ENCODE measurements at regions not wholly inside any gene's neighbourhood (a gene's known extent, or its start where the extent isn't known, plus 50 kb on each side); places are given as distances from the start of the nearest gene placed in this dataset.

DNA sequence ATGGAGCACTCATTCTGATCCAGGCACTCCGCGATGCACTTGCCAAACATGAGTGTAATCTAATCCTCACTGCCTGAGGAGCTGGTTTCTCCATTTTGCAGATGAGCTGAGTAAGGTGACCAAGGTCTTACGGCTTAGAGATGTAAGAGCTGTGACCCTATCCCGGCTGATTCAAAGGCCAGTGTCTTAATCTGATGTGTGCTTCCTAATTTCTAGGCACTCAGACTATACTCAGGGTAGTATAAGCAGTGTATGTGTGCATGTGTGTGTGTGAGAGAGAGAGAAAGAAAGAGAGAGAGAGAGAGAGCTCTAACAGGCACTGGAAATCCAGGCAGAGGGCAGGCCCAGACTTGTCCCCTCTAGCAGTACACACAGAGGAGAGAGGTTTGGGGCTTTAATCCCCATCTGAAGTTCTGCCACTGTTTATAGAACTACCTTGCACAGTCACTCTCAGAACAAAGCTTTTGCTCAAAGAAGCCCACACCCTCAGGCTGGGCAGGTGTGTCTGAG, 188.2 kb downstream of the ZBTB18 start:
- peak overlapping the region; percentile 3 for H3K27ac ChIP-seq (replicated peaks; ENCODE audit: low read length)
- H3K23ac ChIP-seq (ENCODE audit: low read depth, low read length, poor library complexity) = no peak overlapping the region
- no peak overlapping the region for H3K4ac ChIP-seq (ENCODE audit: low read length)
- no peak overlapping the region for H2BK12ac ChIP-seq (ENCODE audit: low read length)
- peak overlapping the region; percentile 38 for H4K91ac ChIP-seq (ENCODE audit: low read depth, low read length, poor library complexity)
- H3K14ac ChIP-seq (ENCODE audit: low read length) = no peak overlapping the region
- H3K9ac ChIP-seq (ENCODE audit: low read depth, low read length, poor library complexity) = no peak overlapping the region
- H3K4me1 ChIP-seq (ENCODE audit: control insufficient read depth in 2 of 2, insufficient read depth in 1 of 2, low read depth in 1 of 2, low read length in 2 of 2) = peaks cover 3 to 6% of the 10 kb centered on the region in 2 donors
- peaks cover 0 to 2% of the 10 kb centered on the region in 2 donors for H3K9me3 ChIP-seq (replicated peaks in 1 of 2; ENCODE audit: control insufficient read depth in 2 of 2, insufficient read depth in 1 of 2, low read depth in 1 of 2, low read length in 2 of 2)
- H2AFZ ChIP-seq (ENCODE audit: low read length) = peak overlapping the region; percentile 61
- H4K8ac ChIP-seq (ENCODE audit: low read depth, low read length) = peak overlapping the region; percentile 87
- H2AK5ac ChIP-seq (ENCODE audit: low read depth, low read length) = peak overlapping the region; percentile 48
- no peaks in the 10 kb centered on the region for H3K36me3 ChIP-seq (replicated peaks in 1 of 2; ENCODE audit: control insufficient read depth in 2 of 2, insufficient read depth in 2 of 2, low read length in 2 of 2)
- H2BK5ac ChIP-seq (ENCODE audit: low read length) = peak overlapping the region; percentile 96
- H2BK15ac ChIP-seq (ENCODE audit: low read length) = no peak overlapping the region
- no peaks in the 10 kb centered on the region for H3K27me3 ChIP-seq (ENCODE audit: control insufficient read depth in 3 of 3, insufficient read depth in 3 of 3, low read depth in 1 of 3, low read length in 3 of 3)
- H2BK120ac ChIP-seq (ENCODE audit: low read depth, low read length) = no peak overlapping the region
- H3K4me2 ChIP-seq (ENCODE audit: insufficient read depth, low read length, poor library complexity, severe bottlenecking) = no peak overlapping the region
- DNase-seq (ENCODE audit: low spot score) = no peak
- no peak overlapping the region for H3K4me3 ChIP-seq (ENCODE audit: low read length in 2 of 2)
- no CpG with 5 or more reads among the region's 4 CpGs for WGBS, 2 donors (ENCODE audit: extremely low coverage in 2 of 2, insufficient read length in 2 of 2, insufficient replicate concordance in 1 of 2)
- H3K79me1 ChIP-seq (ENCODE audit: low read depth, low read length) = no peaks in the 10 kb centered on the region
- peak overlapping the region; percentile 94 for H3K18ac ChIP-seq (ENCODE audit: low read length)

DNA sequence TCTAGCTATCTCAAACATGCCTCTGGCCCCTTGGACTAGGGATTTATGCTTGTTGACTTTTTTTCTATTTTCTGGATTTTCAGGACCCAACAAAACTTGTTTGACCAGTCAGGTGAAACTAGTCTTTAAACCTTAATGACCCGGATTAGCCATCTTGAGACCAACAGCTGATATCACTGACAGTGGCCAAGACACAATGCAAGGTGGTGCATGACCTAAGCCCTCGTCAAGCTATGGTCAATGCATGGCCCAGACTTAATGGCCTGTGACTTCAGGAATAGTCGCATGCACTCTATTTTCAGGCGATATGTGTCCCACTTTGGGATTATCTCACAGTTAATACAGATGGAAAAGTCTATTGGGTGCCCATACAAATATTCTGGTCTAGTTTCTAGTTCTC, 190.4 kb downstream of the ZBTB18 start:
- H3K4me1 ChIP-seq (ENCODE audit: control insufficient read depth in 2 of 2, insufficient read depth in 1 of 2, low read depth in 1 of 2, low read length in 2 of 2) = peaks cover 3 to 6% of the 10 kb centered on the region in 2 donors
- H3K4me2 ChIP-seq (ENCODE audit: insufficient read depth, low read length, poor library complexity, severe bottlenecking) = no peak overlapping the region
- H3K9me3 ChIP-seq (replicated peaks in 1 of 2; ENCODE audit: control insufficient read depth in 2 of 2, insufficient read depth in 1 of 2, low read depth in 1 of 2, low read length in 2 of 2) = peaks cover 0 to 2% of the 10 kb centered on the region in 2 donors
- no peak overlapping the region for H2AK5ac ChIP-seq (ENCODE audit: low read depth, low read length)
- no peak overlapping the region for H3K27ac ChIP-seq (replicated peaks; ENCODE audit: low read length)
- no peak overlapping the region for H4K91ac ChIP-seq (ENCODE audit: low read depth, low read length, poor library complexity)
- no peak overlapping the region for H3K9ac ChIP-seq (ENCODE audit: low read depth, low read length, poor library complexity)
- no peak overlapping the region for H2BK120ac ChIP-seq (ENCODE audit: low read depth, low read length)
- WGBS, 2 donors (ENCODE audit: extremely low coverage in 2 of 2, insufficient read length in 2 of 2, insufficient replicate concordance in 1 of 2) = no CpG with 5 or more reads among the region's 4 CpGs
- no peak overlapping the region for H3K18ac ChIP-seq (ENCODE audit: low read length)
- no peak for DNase-seq (ENCODE audit: low spot score)
- H2BK12ac ChIP-seq (ENCODE audit: low read length) = no peak overlapping the region
- no peak overlapping the region for H2AFZ ChIP-seq (ENCODE audit: low read length)
- H3K79me1 ChIP-seq (ENCODE audit: low read depth, low read length) = no peaks in the 10 kb centered on the region
- H3K23ac ChIP-seq (ENCODE audit: low read depth, low read length, poor library complexity) = no peak overlapping the region
- no peak overlapping the region for H3K4me3 ChIP-seq (ENCODE audit: low read length in 2 of 2)
- no peak overlapping the region for H2BK15ac ChIP-seq (ENCODE audit: low read length)
- H3K4ac ChIP-seq (ENCODE audit: low read length) = no peak overlapping the region
- H2BK5ac ChIP-seq (ENCODE audit: low read length) = no peak overlapping the region
- H3K27me3 ChIP-seq (ENCODE audit: control insufficient read depth in 3 of 3, insufficient read depth in 3 of 3, low read depth in 1 of 3, low read length in 3 of 3) = no peaks in the 10 kb centered on the region
- no peak overlapping the region for H3K14ac ChIP-seq (ENCODE audit: low read length)
- no peak overlapping the region for H4K8ac ChIP-seq (ENCODE audit: low read depth, low read length)
- no peaks in the 10 kb centered on the region for H3K36me3 ChIP-seq (replicated peaks in 1 of 2; ENCODE audit: control insufficient read depth in 2 of 2, insufficient read depth in 2 of 2, low read length in 2 of 2)

DNA sequence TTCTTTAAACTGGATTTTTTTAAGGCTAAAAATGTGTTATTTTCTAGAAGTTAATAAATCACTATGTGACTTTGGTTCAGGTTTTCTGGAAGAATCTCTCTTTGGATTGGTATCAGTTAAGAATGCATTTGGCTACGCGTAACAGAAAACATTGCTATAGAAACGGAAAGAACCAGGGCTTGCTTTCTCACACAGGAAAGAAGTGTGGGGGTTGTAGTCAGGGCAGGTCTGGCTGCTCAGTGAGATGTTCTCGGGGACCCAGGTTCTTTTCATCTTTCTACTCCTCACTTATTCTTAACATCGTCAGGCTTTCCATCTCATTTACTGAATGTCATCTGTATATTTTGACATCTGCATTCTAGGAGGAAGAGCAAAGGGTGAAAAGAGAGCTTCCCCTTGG, 191.4 kb downstream of the ZBTB18 start:
- Histone ChIP-seq H2BK15ac (ENCODE audit: low read length) (no peak overlapping the region), H3K18ac (ENCODE audit: low read length) (no peak overlapping the region), H2BK12ac (ENCODE audit: low read length) (no peak overlapping the region), H2AK5ac (ENCODE audit: low read depth, low read length) (no peak overlapping the region), H2BK5ac (ENCODE audit: low read length) (no peak overlapping the region), H3K27me3 (ENCODE audit: control insufficient read depth in 3 of 3, insufficient read depth in 3 of 3, low read depth in 1 of 3, low read length in 3 of 3) (no peaks in the 10 kb centered on the region), H3K14ac (ENCODE audit: low read length) (no peak overlapping the region), H3K79me1 (ENCODE audit: low read depth, low read length) (no peaks in the 10 kb centered on the region), H3K4me2 (ENCODE audit: insufficient read depth, low read length, poor library complexity, severe bottlenecking) (no peak overlapping the region), H2BK120ac (ENCODE audit: low read depth, low read length) (no peak overlapping the region), H3K9me3 (replicated peaks in 1 of 2; ENCODE audit: control insufficient read depth in 2 of 2, insufficient read depth in 1 of 2, low read depth in 1 of 2, low read length in 2 of 2) (no peaks in the 10 kb centered on the region), H3K36me3 (replicated peaks in 1 of 2; ENCODE audit: control insufficient read depth in 2 of 2, insufficient read depth in 2 of 2, low read length in 2 of 2) (no peaks in the 10 kb centered on the region), H4K91ac (ENCODE audit: low read depth, low read length, poor library complexity) (no peak overlapping the region), H3K4me3 (ENCODE audit: low read length in 2 of 2) (no peak overlapping the region), H3K9ac (ENCODE audit: low read depth, low read length, poor library complexity) (no peak overlapping the region), H2AFZ (ENCODE audit: low read length) (peak overlapping the region; percentile 6), H3K4me1 (ENCODE audit: control insufficient read depth in 2 of 2, insufficient read depth in 1 of 2, low read depth in 1 of 2, low read length in 2 of 2) (peaks cover 3 to 6% of the 10 kb centered on the region in 2 donors), H3K23ac (ENCODE audit: low read depth, low read length, poor library complexity) (no peak overlapping the region), H3K4ac (ENCODE audit: low read length) (no peak overlapping the region), H4K8ac (ENCODE audit: low read depth, low read length) (no peak overlapping the region), H3K27ac (replicated peaks; ENCODE audit: low read length) (no peak overlapping the region)
- no peak for DNase-seq (ENCODE audit: low spot score)
- whole genome bisulfite sequencing, 2 donors (ENCODE audit: extremely low coverage in 2 of 2, insufficient read length in 2 of 2, insufficient replicate concordance in 1 of 2) = no CpG with 5 or more reads among the region's 5 CpGs

DNA sequence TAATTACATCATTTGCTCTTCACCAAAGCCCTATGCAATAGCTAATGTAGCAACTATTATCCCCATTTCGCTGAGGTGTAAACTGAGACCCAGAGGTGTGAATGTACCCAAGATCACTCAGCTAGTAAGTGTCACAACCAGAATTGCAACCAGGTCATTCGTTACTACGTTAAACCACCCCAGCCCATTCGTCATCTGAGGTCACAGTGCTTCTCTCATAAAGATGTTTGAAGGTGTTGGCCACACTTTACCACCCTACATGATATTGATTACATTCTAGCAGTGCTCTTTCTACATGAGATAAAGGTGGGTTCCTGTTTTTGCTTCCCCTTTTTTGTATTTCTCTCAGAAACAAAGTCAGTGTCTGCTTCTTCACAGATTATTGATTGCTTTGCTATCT, 195.3 kb downstream of the ZBTB18 start:
- H2BK12ac ChIP-seq (ENCODE audit: low read length) = no peak overlapping the region
- no peak overlapping the region for H2BK5ac ChIP-seq (ENCODE audit: low read length)
- no peak overlapping the region for H2BK15ac ChIP-seq (ENCODE audit: low read length)
- H3K36me3 ChIP-seq (replicated peaks in 1 of 2; ENCODE audit: control insufficient read depth in 2 of 2, insufficient read depth in 2 of 2, low read length in 2 of 2) = no peaks in the 10 kb centered on the region
- H3K79me1 ChIP-seq (ENCODE audit: low read depth, low read length) = no peaks in the 10 kb centered on the region
- H3K4me2 ChIP-seq (ENCODE audit: insufficient read depth, low read length, poor library complexity, severe bottlenecking) = no peak overlapping the region
- H3K4ac ChIP-seq (ENCODE audit: low read length) = no peak overlapping the region
- H4K8ac ChIP-seq (ENCODE audit: low read depth, low read length) = no peak overlapping the region
- no peak for DNase-seq (ENCODE audit: low spot score)
- WGBS, 2 donors (ENCODE audit: extremely low coverage in 2 of 2, insufficient read length in 2 of 2, insufficient replicate concordance in 1 of 2) = no CpG with 5 or more reads among the region's 4 CpGs
- no peak overlapping the region for H2BK120ac ChIP-seq (ENCODE audit: low read depth, low read length)
- H2AK5ac ChIP-seq (ENCODE audit: low read depth, low read length) = no peak overlapping the region
- H2AFZ ChIP-seq (ENCODE audit: low read length) = no peak overlapping the region
- no peak overlapping the region for H3K9ac ChIP-seq (ENCODE audit: low read depth, low read length, poor library complexity)
- no peak overlapping the region for H3K14ac ChIP-seq (ENCODE audit: low read length)
- H3K27me3 ChIP-seq (ENCODE audit: control insufficient read depth in 3 of 3, insufficient read depth in 3 of 3, low read depth in 1 of 3, low read length in 3 of 3) = no peaks in the 10 kb centered on the region
- H3K27ac ChIP-seq (replicated peaks; ENCODE audit: low read length) = no peak overlapping the region
- H3K4me1 ChIP-seq (ENCODE audit: control insufficient read depth in 2 of 2, insufficient read depth in 1 of 2, low read depth in 1 of 2, low read length in 2 of 2) = peaks cover 1 to 3% of the 10 kb centered on the region in 2 donors
- no peak overlapping the region for H3K23ac ChIP-seq (ENCODE audit: low read depth, low read length, poor library complexity)
- no peak overlapping the region for H3K4me3 ChIP-seq (ENCODE audit: low read length in 2 of 2)
- H4K91ac ChIP-seq (ENCODE audit: low read depth, low read length, poor library complexity) = no peak overlapping the region
- H3K9me3 ChIP-seq (replicated peaks in 1 of 2; ENCODE audit: control insufficient read depth in 2 of 2, insufficient read depth in 1 of 2, low read depth in 1 of 2, low read length in 2 of 2) = peaks cover 0 to 2% of the 10 kb centered on the region in 2 donors
- H3K18ac ChIP-seq (ENCODE audit: low read length) = no peak overlapping the region
